K562 (cell line): ENCODE measurements at regions not wholly inside any gene's neighbourhood (a gene's known extent, or its start where the extent isn't known, plus 50 kb on each side); places are given as distances from the start of the nearest gene placed in this dataset.
A peak's percentile ranks its signal among the peaks of the same experiment; 100 is the strongest.

Experiments used
- ATAC-seq: fragments of 200-7000 bp; cut with Tn5 transposase; 3 replicates; pipeline ENCODE4 v1.9.1; 2020; ENCODE audit warnings: moderate library complexity
- BruUV-seq: library from RNA; stranded (reverse); fragments of 400-500 nt; replicated peaks from 2 replicates; lab custom pipeline; 2021; lab: Mats Ljungman, UMichigan
- CTCF ChIA-PET: fragments of 300-600 bp; formaldehyde crosslinking; extraction: SDS; loops from one replicate; lab custom pipeline; 2021; ENCODE audit warnings: low intra/inter-chr PET ratio; lab: Yijun Ruan, JAX
- POLR2A ChIA-PET: fragments of 300-600, 350-650 bp; sonication (Branson Sonifier 250); formaldehyde crosslinking; extraction: SDS; loops from one replicate; lab custom pipeline; 2021; ENCODE audit warnings: antibody characterized with exemption, inconsistent platforms; lab: Yijun Ruan, JAX
- DNase-seq, 4 experiments: peaks; one replicate each; pipeline versions ENCODE4 v3.0.0 to v3.0.0-alpha.2; 2011 to 2018; ENCODE audit warnings: low spot score in 3 of 4, mixed read lengths in 3 of 4; ENCODE audit errors: extremely low read depth in 1 of 4
- FAIRE-seq: peaks from 2 replicates; lab custom pipeline; 2011; peaks lifted over from hg19 to GRCh38; lab: Jason Lieb, UNC
- H2AFZ ChIP-seq: 2 replicates; pipeline ENCODE4 v1.6.0; 2011; ENCODE audit warnings: low read depth, low read length, control low read depth, inconsistent platforms
- H3K27ac ChIP-seq: fragments of 200-600 bp; 3 replicates; pipeline ENCODE4 v1.8.0; 2011; ENCODE audit warnings: low read depth, mild to moderate bottlenecking, control low read depth, inconsistent platforms, low read length, moderate library complexity, mixed read lengths; ENCODE audit errors: extremely low read depth
- H3K27me3 ChIP-seq, 2 experiments: fragments of 300-600 bp in 1 of 2; 2 replicates in 1 of 2; 3 replicates in 1 of 2; pipeline versions ENCODE4 v1.6.0 to v1.8.0; 2011; ENCODE audit warnings: inconsistent platforms in 2 of 2, low read length in 2 of 2, mild to moderate bottlenecking in 1 of 2, mixed read lengths in 1 of 2, moderate library complexity in 1 of 2; ENCODE audit not compliant: control insufficient read depth in 2 of 2, insufficient read depth in 2 of 2
- H3K36me3 ChIP-seq: fragments of 300-600 bp; 3 replicates; pipeline ENCODE4 v1.8.0; 2011; ENCODE audit warnings: mild to moderate bottlenecking, low read length, inconsistent platforms; ENCODE audit not compliant: control insufficient read depth, insufficient read depth
- H3K4me1 ChIP-seq, 2 experiments: fragments of 200-600 bp in 1 of 2; replicated peaks in 1 of 2; 2 replicates in 1 of 2; 3 replicates in 1 of 2; pipeline versions ENCODE4 v1.5.1 to v1.8.0; 2011; ENCODE audit warnings: inconsistent platforms in 2 of 2, low read length in 2 of 2, mild to moderate bottlenecking in 1 of 2, mixed read lengths in 1 of 2, moderate library complexity in 1 of 2; ENCODE audit not compliant: control insufficient read depth in 2 of 2, insufficient read depth in 2 of 2
- H3K4me2 ChIP-seq: 2 replicates; pipeline ENCODE4 v1.6.1; 2011; ENCODE audit warnings: low read length, control low read depth, inconsistent platforms, mixed read lengths; ENCODE audit not compliant: insufficient read depth
- H3K4me3 ChIP-seq: fragments of 200-600 bp; sonication (generic), shearing (Covaris generic); 2 replicates; pipeline ENCODE4 v1.5.1; 2016; ENCODE audit warnings: control low read depth, inconsistent platforms
- H3K79me2 ChIP-seq: fragments of 200-600 bp; 3 replicates; pipeline ENCODE4 v1.8.0; 2011; ENCODE audit warnings: low read length, inconsistent platforms; ENCODE audit not compliant: control insufficient read depth, insufficient read depth
- H3K9ac ChIP-seq, 2 experiments: 2 replicates each; pipeline versions ENCODE4 v1.6.0 to v1.6.1; 2011; ENCODE audit warnings: low read depth in 2 of 2, low read length in 2 of 2, control low read depth in 1 of 2, inconsistent platforms in 1 of 2, mild to moderate bottlenecking in 1 of 2, mixed read lengths in 1 of 2; ENCODE audit not compliant: insufficient read depth in 1 of 2
- H3K9me1 ChIP-seq: one replicate; pipeline ENCODE4 v1.6.0; 2011; ENCODE audit warnings: inconsistent platforms, mild to moderate bottlenecking, low read length, moderate library complexity; ENCODE audit not compliant: control insufficient read depth, insufficient read depth
- H3K9me3 ChIP-seq: replicated peaks from 2 replicates; pipeline ENCODE4 v1.5.1; 2011; ENCODE audit warnings: low read depth, low read length, inconsistent platforms; ENCODE audit not compliant: control insufficient read depth, insufficient read depth
- H4K20me1 ChIP-seq: replicated peaks from 2 replicates; pipeline ENCODE4 v1.6.1; 2011; ENCODE audit warnings: low read length, inconsistent platforms, mixed read lengths; ENCODE audit not compliant: control insufficient read depth, insufficient read depth
- BHLHE40 ChIP-seq: IDR thresholded peaks from 2 replicates; pipeline ENCODE4 v1.6.1; 2011; ENCODE audit warnings: low read length, improper control_type of control experiment
- ELK3 ChIP-seq: fragments of 450-650 bp; formaldehyde crosslinking; IDR thresholded peaks from 2 replicates; pipeline ENCODE4 v1.4.0; 2020; ENCODE audit warnings: mild to moderate bottlenecking
- HNRNPUL1 ChIP-seq: fragments of 200-400 bp; formaldehyde crosslinking; IDR thresholded peaks from 2 replicates; pipeline ENCODE4 v1.6.1; 2017; ENCODE audit warnings: low read length
- MBD2 ChIP-seq: sonication (generic); IDR thresholded peaks from 2 replicates; pipeline ENCODE4 v1.6.1; 2016; ENCODE audit warnings: low read depth, borderline replicate concordance
- MCM7 ChIP-seq, 2 experiments: fragments of 450-650 bp; IDR thresholded peaks; 2 replicates each; pipeline ENCODE4 v1.6.1; 2016 to 2018
- MYNN ChIP-seq, 2 experiments: sonication (generic); formaldehyde crosslinking in 1 of 2; IDR thresholded peaks; 2 replicates each; pipeline versions ENCODE4 v1.5.0 to v1.6.1; 2016 to 2020; ENCODE audit warnings: antibody characterized with exemption in 1 of 2, missing genetic modification reagents in 1 of 2
- NEUROD1 ChIP-seq: fragments of 150-350 bp; IDR thresholded peaks from 2 replicates; pipeline ENCODE4 v1.6.1; 2014; ENCODE audit warnings: borderline replicate concordance, low read length, low read depth; ENCODE audit not compliant: partially characterized antibody
- PURB ChIP-seq: sonication (generic); formaldehyde crosslinking; IDR thresholded peaks from 2 replicates; pipeline ENCODE4 v1.9.0; 2021; ENCODE audit warnings: low read depth, mild to moderate bottlenecking, missing genetic modification reagents
- SIX5 ChIP-seq, 2 experiments: IDR thresholded peaks; 2 replicates each; pipeline ENCODE4 v1.6.1; 2011; ENCODE audit warnings: low read length in 2 of 2, borderline replicate concordance in 1 of 2, low read depth in 1 of 2, mild to moderate bottlenecking in 1 of 2, moderate library complexity in 1 of 2; ENCODE audit not compliant: insufficient read depth in 1 of 2
- SRF ChIP-seq, 2 experiments: fragments of 250-450, 450-650 bp in 1 of 2; sonication (Bioruptor Pico) in 1 of 2; sonication (generic) in 1 of 2; formaldehyde crosslinking; IDR thresholded peaks; 2 replicates each; pipeline versions ENCODE4 v1.5.0 to v1.5.1; 2020 to 2022; ENCODE audit warnings: mild to moderate bottlenecking in 1 of 2, missing genetic modification reagents in 1 of 2
- TAF9B ChIP-seq: fragments of 450-650 bp; IDR thresholded peaks from 2 replicates; pipeline ENCODE4 v1.6.1; 2018; ENCODE audit warnings: mild to moderate bottlenecking; ENCODE audit not compliant: partially characterized antibody
- ZNF184 ChIP-seq: sonication (generic); formaldehyde crosslinking; IDR thresholded peaks from 2 replicates; pipeline ENCODE4 v1.5.0; 2020; ENCODE audit warnings: missing genetic modification reagents
- ZNF253 ChIP-seq: fragments of 250-450 bp; sonication (Bioruptor Pico); conservative IDR thresholded peaks from 2 replicates; pipeline ENCODE4 v1.6.1; 2021; ENCODE audit warnings: mild to moderate bottlenecking
- ZNF311 ChIP-seq: fragments of 250-450 bp; sonication (Bioruptor Pico); IDR thresholded peaks from 2 replicates; pipeline ENCODE4 v1.4.0; 2020; ENCODE audit warnings: mild to moderate bottlenecking, moderate library complexity
- ZNF512 ChIP-seq: IDR thresholded peaks from 2 replicates; pipeline ENCODE4 v1.6.1; 2016; ENCODE audit warnings: missing genetic modification characterization, missing compliant biosample characterization
- ZNF655 ChIP-seq: fragments of 250-450 bp; sonication (Bioruptor Pico); IDR thresholded peaks from 2 replicates; pipeline ENCODE4 v1.5.0; 2021
- WGBS: fragments of 100-300 bp; shearing (Covaris generic); methylation state at CpG from one replicate; pipeline ENCODE4 v1.1.6; 2016; ENCODE audit warnings: low coverage, mixed read lengths; ENCODE audit not compliant: insufficient coverage; ENCODE audit errors: missing lambda C conversion rate; 5-methylcytosine and 5-hydroxymethylcytosine counted together
- in situ Hi-C: fragments of 300-500 bp; cut with MboI; formaldehyde crosslinking; loops from 4 replicates; pipeline ENCODE4 v1.15.0; 2018; ENCODE audit warnings: inconsistent platforms, mixed read lengths
- intact Hi-C: fragments of 100-400 bp; cut with micrococcal nuclease; formaldehyde crosslinking; loops from 2 replicates; pipeline ENCODE4 v1.14.2; 2022

- POLR2A ChIA-PET = interaction anchor here (0.5 to 3.3 kb wide), 23 partner anchors 9 to 390 kb away, joined by 3 to 17 read pairs (median 4); no protein-coding TSS in a partner anchor
- in situ Hi-C loops = no loop called here
- under 1% methylated on average over 9 of the region's 9 CpGs for WGBS
- TF ChIP-seq ZNF253 (CRISPR knock-in tag) (no peak), ZNF655 (CRISPR knock-in tag) (peak; percentile 70; the same call in 1 of the 2 replicates), SRF (CRISPR knock-in tag; IDR thresholded peaks at IDR 0.05) (no peak), NEUROD1 (no peak), ZNF311 (no peak), MBD2 (no peak), SIX5 (IDR thresholded peaks at IDR 0.05; ENCODE audit: borderline replicate concordance in 1 of 2, insufficient read depth in 1 of 2, low read depth in 1 of 2, low read length in 2 of 2) (no peak), ZNF512 (tag) (no peak), HNRNPUL1 (no peak), BHLHE40 (no peak), TAF9B (no peak), MYNN (IDR thresholded peaks at IDR 0.05) (no peak), MYNN (CRISPR knock-in tag; IDR thresholded peaks at IDR 0.05) (peak; percentile 7; the same call in 1 of the 2 replicates), PURB (CRISPR knock-in tag) (0 out of 2 replicates have a peak, but pooled peaks have one; percentile 70), MCM7 (IDR thresholded peaks at IDR 0.05) (0 out of 4 replicates have a peak, but pooled peaks of 1 of the 2 experiments have one; percentile 10), ZNF184 (CRISPR knock-in tag) (0 out of 2 replicates have a peak, but pooled peaks have one; percentile 6), ELK3 (CRISPR knock-in tag) (no peak)
These were observed 100.2 kb downstream of the GGTLC2 start for GRCh38 chr22:22744412-22745224.

More at GRCh38 chr22:22744412-22745224, 100.2 kb downstream of the GGTLC2 start:
- Histone ChIP-seq H3K9ac (peak overlapping the region in 1 of 2 experiments; percentile 3; a peak in 1 of 4 replicates), H3K27me3 (peaks cover 6 to 16% of the 10 kb centered on the region in 2 experiments; a peak in 3 of 5 replicates), H3K36me3 (no peaks in the 10 kb centered on the region), H2AFZ (no peak overlapping the region), H3K9me1 (no peaks in the 10 kb centered on the region), H3K79me2 (no peaks in the 10 kb centered on the region), H3K27ac (no peak overlapping the region), H3K4me2 (no peak overlapping the region), H3K4me1 (no peaks in the 10 kb centered on the region), H3K4me3 (no peak overlapping the region), H3K9me3 (no peaks in the 10 kb centered on the region), H4K20me1 (peaks cover 31% of the 10 kb centered on the region)
- ATAC-seq (no peak), FAIRE-seq (no peak), DNase-seq (no peak)
- CTCF ChIA-PET = interaction anchor here (0.7 to 6.0 kb wide), 10 partner anchors 10 to 281 kb away, joined by 3 to 60 read pairs (median 9); no protein-coding TSS in a partner anchor
- intact Hi-C loops = loop anchor here (2.0 kb wide), 1 partner anchor 212 kb away; no protein-coding TSS in a partner anchor
- no TSS peak for BruUV-seq
